Peyer's patch (tissue), 4 donors: ENCODE measurements at regions not wholly inside any gene's neighbourhood (a gene's known extent, or its start where the extent isn't known, plus 50 kb on each side); places are given as distances from the start of the nearest gene placed in this dataset.

Experiments
- POLR2A ChIP-seq, 2 donors: fragments of 450-650 bp; IDR thresholded peaks; one replicate each; pipeline ENCODE4 v1.5.1; 2017; ENCODE audit warnings: antibody characterized with exemption in 2 of 2, mild to moderate bottlenecking in 2 of 2, moderate library complexity in 2 of 2
- TF ChIP-seq, protein P1 (sequence below), 6 experiments: fragments of 450-650 bp in 4 of 6; fragments of 200-600 bp in 2 of 6; sonication (generic) in 1 of 6; IDR thresholded peaks; one replicate each; pipeline ENCODE4 v1.5.1; 2017 to 2019; ENCODE audit warnings: antibody characterized with exemption in 6 of 6, mild to moderate bottlenecking in 3 of 6, moderate library complexity in 1 of 6

DNA sequence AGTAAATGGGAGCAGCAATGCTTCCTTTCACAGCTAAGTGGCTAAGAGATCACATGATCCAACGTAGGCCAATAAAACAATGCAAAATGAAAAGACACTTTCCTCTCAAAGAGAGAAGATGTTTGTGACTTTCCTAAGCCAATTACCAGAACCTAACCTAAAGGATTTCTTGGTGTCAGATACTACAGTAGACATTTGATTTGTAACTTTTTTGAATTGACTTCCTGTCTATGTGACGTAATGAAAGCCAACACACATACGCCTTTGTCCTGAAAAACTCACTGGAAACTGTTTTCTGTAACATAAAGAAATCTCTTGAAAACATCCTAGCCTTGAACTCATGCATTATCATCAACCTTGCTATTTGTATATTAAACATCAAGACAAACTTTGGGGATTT is 417.1 kb downstream of the GPAM start:
- TF ChIP-seq, protein P1, sequence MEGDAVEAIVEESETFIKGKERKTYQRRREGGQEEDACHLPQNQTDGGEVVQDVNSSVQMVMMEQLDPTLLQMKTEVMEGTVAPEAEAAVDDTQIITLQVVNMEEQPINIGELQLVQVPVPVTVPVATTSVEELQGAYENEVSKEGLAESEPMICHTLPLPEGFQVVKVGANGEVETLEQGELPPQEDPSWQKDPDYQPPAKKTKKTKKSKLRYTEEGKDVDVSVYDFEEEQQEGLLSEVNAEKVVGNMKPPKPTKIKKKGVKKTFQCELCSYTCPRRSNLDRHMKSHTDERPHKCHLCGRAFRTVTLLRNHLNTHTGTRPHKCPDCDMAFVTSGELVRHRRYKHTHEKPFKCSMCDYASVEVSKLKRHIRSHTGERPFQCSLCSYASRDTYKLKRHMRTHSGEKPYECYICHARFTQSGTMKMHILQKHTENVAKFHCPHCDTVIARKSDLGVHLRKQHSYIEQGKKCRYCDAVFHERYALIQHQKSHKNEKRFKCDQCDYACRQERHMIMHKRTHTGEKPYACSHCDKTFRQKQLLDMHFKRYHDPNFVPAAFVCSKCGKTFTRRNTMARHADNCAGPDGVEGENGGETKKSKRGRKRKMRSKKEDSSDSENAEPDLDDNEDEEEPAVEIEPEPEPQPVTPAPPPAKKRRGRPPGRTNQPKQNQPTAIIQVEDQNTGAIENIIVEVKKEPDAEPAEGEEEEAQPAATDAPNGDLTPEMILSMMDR (IDR thresholded peaks at IDR 0.05) = no peak
- no peak for TF ChIP-seq POLR2A (IDR thresholded peaks at IDR 0.05)
